ENCODE measurements at regions not wholly inside any gene's neighbourhood (a gene's known extent, or its start where the extent isn't known, plus 50 kb on each side); places are given as distances from the start of the nearest gene placed in this dataset.
"Not testable (repeated sequence)": the region's sequence is repeated elsewhere in the genome, so short reads cannot be mapped to it uniquely, and the experiment has no call there.

DNA sequence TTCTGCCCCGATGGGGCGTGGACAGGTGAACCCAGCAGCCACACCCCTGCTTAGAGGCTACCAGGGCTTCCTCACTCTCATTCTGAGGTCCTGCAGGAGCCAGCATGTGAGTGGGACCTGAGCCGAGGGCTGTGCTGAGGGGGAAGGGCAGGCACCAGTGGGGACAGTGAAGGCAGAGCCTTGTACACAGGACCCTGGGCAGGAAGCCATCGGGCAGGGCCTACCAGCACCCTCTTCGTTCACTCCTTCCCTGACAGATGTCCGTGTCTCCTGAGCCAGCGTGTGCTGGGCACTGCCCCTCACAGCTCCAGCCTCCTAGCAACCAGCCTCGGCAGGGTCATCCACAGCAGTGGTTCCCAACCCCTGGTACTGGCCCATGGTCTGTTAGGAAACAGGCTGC, 5385.0 kb upstream of the TPTE start:
- TF ChIP-seq POLR2A, POLR2AphosphoS5 (IDR thresholded peaks at IDR 0.05): not testable (repeated sequence)
- TF ChIP-seq, protein P1, sequence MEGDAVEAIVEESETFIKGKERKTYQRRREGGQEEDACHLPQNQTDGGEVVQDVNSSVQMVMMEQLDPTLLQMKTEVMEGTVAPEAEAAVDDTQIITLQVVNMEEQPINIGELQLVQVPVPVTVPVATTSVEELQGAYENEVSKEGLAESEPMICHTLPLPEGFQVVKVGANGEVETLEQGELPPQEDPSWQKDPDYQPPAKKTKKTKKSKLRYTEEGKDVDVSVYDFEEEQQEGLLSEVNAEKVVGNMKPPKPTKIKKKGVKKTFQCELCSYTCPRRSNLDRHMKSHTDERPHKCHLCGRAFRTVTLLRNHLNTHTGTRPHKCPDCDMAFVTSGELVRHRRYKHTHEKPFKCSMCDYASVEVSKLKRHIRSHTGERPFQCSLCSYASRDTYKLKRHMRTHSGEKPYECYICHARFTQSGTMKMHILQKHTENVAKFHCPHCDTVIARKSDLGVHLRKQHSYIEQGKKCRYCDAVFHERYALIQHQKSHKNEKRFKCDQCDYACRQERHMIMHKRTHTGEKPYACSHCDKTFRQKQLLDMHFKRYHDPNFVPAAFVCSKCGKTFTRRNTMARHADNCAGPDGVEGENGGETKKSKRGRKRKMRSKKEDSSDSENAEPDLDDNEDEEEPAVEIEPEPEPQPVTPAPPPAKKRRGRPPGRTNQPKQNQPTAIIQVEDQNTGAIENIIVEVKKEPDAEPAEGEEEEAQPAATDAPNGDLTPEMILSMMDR (IDR thresholded peaks at IDR 0.05), result not testable (repeated sequence)

All from suprapubic skin (tissue), 4 donors.